Heart left ventricle (tissue), 13 donors: ENCODE measurements at regions not wholly inside any gene's neighbourhood (a gene's known extent, or its start where the extent isn't known, plus 50 kb on each side); places are given as distances from the start of the nearest gene placed in this dataset.

Experiments
- POLR2A ChIP-seq, 2 donors: fragments of 450-650 bp; IDR thresholded peaks; one replicate each; pipeline ENCODE4 v1.6.1; 2017; ENCODE audit warnings: antibody characterized with exemption in 2 of 2, mild to moderate bottlenecking in 2 of 2, moderate library complexity in 2 of 2
- TF ChIP-seq, protein P1 (sequence below), 12 donors: fragments of 200-600 bp; sonication (generic) in 4 of 12; IDR thresholded peaks; one replicate each; pipeline versions ENCODE4 v1.5.0 to v1.8.0; 2018 to 2022; ENCODE audit warnings: antibody characterized with exemption in 12 of 12, mild to moderate bottlenecking in 5 of 12
- donor health status: ischemic (EF 13 %, LVEDD 7.1; RV severe dilation, severe dysfunction).
- donor health status: DM: no; HTN: yes; CAD: no.
- donor health status: DM: no; HTN: no; CAD: no.
- donor health status: ischemic (EF 25% LVEDD 6.9; RV normal size, moderate dysfunction).
- donor health status: ischemic (EF 25% LVEDD 5.7; RV mildly dilated, moderate dysfunction).
- donor health status: ischemic (EF 35%, LVEDD 5.7; RV mildly dilated, moderate dysfunction).
- donor health status: nonischemic (EF 11% LVEDD 7.7; RV severe dilation, severe dysfunction).
- donor health status: DM: yes; HTN: yes; CAD: no.
- donor health status: PGD.
- donor health status: ischemic (EF 29% LVEDD 5.4; RV normal size, mild dysfunction).
- donor health status: nonischemic (EF 23%, LVEDD 6.1; RV moderate dilation, normal function).

DNA sequence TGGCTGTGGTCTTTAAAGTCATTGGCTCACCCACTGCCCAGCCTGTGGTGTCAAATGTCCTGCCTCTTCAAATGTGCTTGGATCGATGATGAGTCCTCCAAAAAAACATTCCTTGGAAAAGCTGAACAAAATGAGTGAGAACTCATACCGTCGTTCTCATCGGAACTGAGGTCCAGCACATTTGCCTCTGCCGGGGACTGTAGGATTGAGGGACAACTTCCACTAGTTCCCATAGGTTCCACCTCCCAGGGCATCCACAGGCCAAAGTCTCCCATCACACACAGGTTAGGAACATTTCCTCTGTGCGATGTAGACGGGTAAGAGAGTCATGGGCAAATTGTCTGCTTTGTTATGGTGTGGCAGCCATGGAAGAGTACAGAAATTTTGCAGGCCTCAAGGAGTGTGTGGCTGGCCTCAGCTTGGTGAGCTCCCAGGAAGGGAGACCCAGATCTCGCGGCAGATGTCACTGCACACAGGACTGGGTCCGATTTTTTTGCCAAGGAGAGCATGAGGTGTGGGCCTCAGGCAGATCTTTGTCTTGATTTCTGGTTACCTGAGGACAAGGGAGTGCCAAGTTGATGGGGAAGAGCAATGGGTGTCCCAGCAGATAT, 115.7 kb downstream of the SNRPN start:
- no peak for TF ChIP-seq POLR2A (IDR thresholded peaks at IDR 0.05)
- TF ChIP-seq, protein P1, sequence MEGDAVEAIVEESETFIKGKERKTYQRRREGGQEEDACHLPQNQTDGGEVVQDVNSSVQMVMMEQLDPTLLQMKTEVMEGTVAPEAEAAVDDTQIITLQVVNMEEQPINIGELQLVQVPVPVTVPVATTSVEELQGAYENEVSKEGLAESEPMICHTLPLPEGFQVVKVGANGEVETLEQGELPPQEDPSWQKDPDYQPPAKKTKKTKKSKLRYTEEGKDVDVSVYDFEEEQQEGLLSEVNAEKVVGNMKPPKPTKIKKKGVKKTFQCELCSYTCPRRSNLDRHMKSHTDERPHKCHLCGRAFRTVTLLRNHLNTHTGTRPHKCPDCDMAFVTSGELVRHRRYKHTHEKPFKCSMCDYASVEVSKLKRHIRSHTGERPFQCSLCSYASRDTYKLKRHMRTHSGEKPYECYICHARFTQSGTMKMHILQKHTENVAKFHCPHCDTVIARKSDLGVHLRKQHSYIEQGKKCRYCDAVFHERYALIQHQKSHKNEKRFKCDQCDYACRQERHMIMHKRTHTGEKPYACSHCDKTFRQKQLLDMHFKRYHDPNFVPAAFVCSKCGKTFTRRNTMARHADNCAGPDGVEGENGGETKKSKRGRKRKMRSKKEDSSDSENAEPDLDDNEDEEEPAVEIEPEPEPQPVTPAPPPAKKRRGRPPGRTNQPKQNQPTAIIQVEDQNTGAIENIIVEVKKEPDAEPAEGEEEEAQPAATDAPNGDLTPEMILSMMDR (IDR thresholded peaks at IDR 0.05): no peak
